Parathyroid adenoma (tissue), 2 donors: ENCODE measurements at regions not wholly inside any gene's neighbourhood (a gene's known extent, or its start where the extent isn't known, plus 50 kb on each side); places are given as distances from the start of the nearest gene placed in this dataset.

Experiments
- H2AFZ ChIP-seq: fragments of 300-600 bp; sonication (generic); one replicate; pipeline ENCODE4 v1.7.0; 2017; ENCODE audit warnings: antibody characterized with exemption, mild to moderate bottlenecking
- H3K27ac ChIP-seq: fragments of 300-600 bp; sonication (generic); one replicate; pipeline ENCODE4 v1.7.0; 2017
- H3K27me3 ChIP-seq: fragments of 300-600 bp; sonication (generic); one replicate; pipeline ENCODE4 v1.7.0; 2017; ENCODE audit warnings: low read length; ENCODE audit not compliant: control insufficient read depth, insufficient read depth
- H3K36me3 ChIP-seq: fragments of 300-600 bp; sonication (generic); one replicate; pipeline ENCODE4 v1.7.0; 2017; ENCODE audit warnings: low read length; ENCODE audit not compliant: control insufficient read depth, insufficient read depth
- H3K4me1 ChIP-seq: fragments of 300-600 bp; sonication (generic); one replicate; pipeline ENCODE4 v1.7.0; 2017; ENCODE audit warnings: control low read depth
- H3K4me2 ChIP-seq: fragments of 300-600 bp; sonication (generic); one replicate; pipeline ENCODE4 v1.7.0; 2017; ENCODE audit warnings: low read length
- H3K4me3 ChIP-seq: fragments of 300-600 bp; sonication (generic); one replicate; pipeline ENCODE4 v1.7.0; 2017; ENCODE audit warnings: low read depth, low read length
- H3K79me2 ChIP-seq: fragments of 300-600 bp; sonication (generic); one replicate; pipeline ENCODE4 v1.7.0; 2017; ENCODE audit warnings: control low read depth
- H3K9ac ChIP-seq: fragments of 300-600 bp; sonication (generic); one replicate; pipeline ENCODE4 v1.7.0; 2017; ENCODE audit warnings: mild to moderate bottlenecking
- H3K9me3 ChIP-seq: fragments of 300-600 bp; sonication (generic); one replicate; pipeline ENCODE4 v1.7.0; 2017; ENCODE audit warnings: low read length; ENCODE audit not compliant: control insufficient read depth
- CTCF ChIP-seq: fragments of 300-600 bp; sonication (generic); IDR thresholded peaks from one replicate; pipeline ENCODE4 v1.7.0; 2017; ENCODE audit warnings: antibody characterized with exemption, mild to moderate bottlenecking
- donor health status: primary hyperparathyroidism.

- H2AFZ ChIP-seq = no peak overlapping the region
- no peaks in the 10 kb centered on the region for H3K79me2 ChIP-seq
- H3K4me3 ChIP-seq = no peak overlapping the region
- no peak overlapping the region for H3K4me2 ChIP-seq
- no peak overlapping the region for H3K27ac ChIP-seq
- no peaks in the 10 kb centered on the region for H3K9me3 ChIP-seq
- H3K27me3 ChIP-seq = no peaks in the 10 kb centered on the region
- TF ChIP-seq CTCF = no peak
- no peak overlapping the region for H3K9ac ChIP-seq
- no peaks in the 10 kb centered on the region for H3K4me1 ChIP-seq
- no peaks in the 10 kb centered on the region for H3K36me3 ChIP-seq
Observed at GRCh38 chr12:13816394-13816793, 165.0 kb downstream of the GRIN2B start.

- no peak for TF ChIP-seq CTCF
- no peaks in the 10 kb centered on the region for H3K79me2 ChIP-seq
- no peak overlapping the region for H3K4me2 ChIP-seq
- H3K4me1 ChIP-seq = no peaks in the 10 kb centered on the region
- no peak overlapping the region for H3K27ac ChIP-seq
- no peaks in the 10 kb centered on the region for H3K36me3 ChIP-seq
- H3K27me3 ChIP-seq = no peaks in the 10 kb centered on the region
- no peak overlapping the region for H2AFZ ChIP-seq
- H3K9ac ChIP-seq = no peak overlapping the region
- H3K4me3 ChIP-seq = no peak overlapping the region
- H3K9me3 ChIP-seq = no peaks in the 10 kb centered on the region
Observed at GRCh38 chr12:13812168-13812567, 169.2 kb downstream of the GRIN2B start.

- no peak overlapping the region for H3K27ac ChIP-seq
- no peaks in the 10 kb centered on the region for H3K9me3 ChIP-seq
Observed at GRCh38 chr12:13811061-13811460, 170.3 kb downstream of the GRIN2B start.

GRCh38 chr12:13805041-13805440, 176.4 kb downstream of the GRIN2B start:
- no peaks in the 10 kb centered on the region for H3K9me3 ChIP-seq
- no peaks in the 10 kb centered on the region for H3K79me2 ChIP-seq

More at GRCh38 chr12:13811061-13811460, 170.3 kb downstream of the GRIN2B start:
- H3K79me2 ChIP-seq = no peaks in the 10 kb centered on the region
- no peak for TF ChIP-seq CTCF
- no peak overlapping the region for H2AFZ ChIP-seq
- H3K4me2 ChIP-seq = no peak overlapping the region
- no peak overlapping the region for H3K9ac ChIP-seq
- no peak overlapping the region for H3K4me3 ChIP-seq
- H3K27me3 ChIP-seq = no peaks in the 10 kb centered on the region
- no peaks in the 10 kb centered on the region for H3K36me3 ChIP-seq
- no peaks in the 10 kb centered on the region for H3K4me1 ChIP-seq

More at GRCh38 chr12:13805041-13805440, 176.4 kb downstream of the GRIN2B start:
- no peaks in the 10 kb centered on the region for H3K36me3 ChIP-seq
- no peak for TF ChIP-seq CTCF
- H3K4me2 ChIP-seq = no peak overlapping the region
- H3K4me3 ChIP-seq = no peak overlapping the region
- no peak overlapping the region for H2AFZ ChIP-seq
- H3K27ac ChIP-seq = no peak overlapping the region
- H3K9ac ChIP-seq = no peak overlapping the region
- H3K27me3 ChIP-seq = no peaks in the 10 kb centered on the region
- H3K4me1 ChIP-seq = no peaks in the 10 kb centered on the region
